ENCODE measurements at regions not wholly inside any gene's neighbourhood (a gene's known extent, or its start where the extent isn't known, plus 50 kb on each side); places are given as distances from the start of the nearest gene placed in this dataset.

- TF ChIP-seq FOXK2 (IDR thresholded peaks at IDR 0.05) (no peak), NR2F1 (conservative IDR thresholded peaks at IDR 0.05) (no peak), ZNF217 (IDR thresholded peaks at IDR 0.05) (no peak), CTCF (IDR thresholded peaks at IDR 0.05 in 2 of 3, conservative IDR thresholded peaks at IDR 0.05 in 1 of 3; ENCODE audit: control insufficient read depth in 2 of 3, extremely low read depth in 1 of 3, insufficient read depth in 1 of 3, low read depth in 3 of 3, low read length in 3 of 3) (no peak), EP300 (IDR thresholded peaks at IDR 0.05; ENCODE audit: borderline replicate concordance in 1 of 2, control insufficient read depth in 1 of 2, low read depth in 2 of 2, low read length in 2 of 2) (no peak)
Observed at GRCh38 chr11:128390246-128390645, 197.1 kb downstream of the ETS1 start.

Data from GM12878 (cell line).